Stimulated activated memory B cell treated with anti-CD40 and anti-IgM and Interleukin-4, amounts not matched to agents 10 μg/mL and 1 μg/mL and 100 μg/mL, for 72 hours (primary cell): ENCODE measurements at regions not wholly inside any gene's neighbourhood (a gene's known extent, or its start where the extent isn't known, plus 50 kb on each side); places are given as distances from the start of the nearest gene placed in this dataset.
"Not testable (repeated sequence)": the region's sequence is repeated elsewhere in the genome, so short reads cannot be mapped to it uniquely, and the experiment has no call there.

ENCODE experiments used
- ATAC-seq: fragments of 150-1000 bp; cut with Tn5 transposase; 2 replicates; pipeline ENCODE4 v1.10.0; 2021
- H3K27ac Mint-ChIP-seq: one replicate; pipeline ENCODE4 v1.8.0; 2022; ENCODE audit warnings: mild to moderate bottlenecking, mixed read lengths
- H3K27me3 Mint-ChIP-seq: one replicate; pipeline ENCODE4 v1.8.0; 2022; ENCODE audit warnings: mixed read lengths
- H3K36me3 Mint-ChIP-seq: one replicate; pipeline ENCODE4 v1.8.0; 2022; ENCODE audit warnings: mixed read lengths
- H3K4me1 Mint-ChIP-seq: one replicate; pipeline ENCODE4 v1.8.0; 2022; ENCODE audit warnings: mixed read lengths
- H3K4me3 Mint-ChIP-seq: one replicate; pipeline ENCODE4 v1.8.0; 2022; ENCODE audit warnings: mild to moderate bottlenecking, moderate library complexity, mixed read lengths
- H3K9me3 Mint-ChIP-seq: one replicate; pipeline ENCODE4 v1.8.0; 2022; ENCODE audit warnings: mixed read lengths

- Mint-ChIP-seq H3K4me1 (no peaks in the 10 kb centered on the region), H3K27ac (no peak overlapping the region), H3K4me3 (no peak overlapping the region)
Observed at GRCh38 chr7:33794419-33794818, 110.9 kb upstream of the BMPER start.

GRCh38 chr7:33794959-33795358 lies 110.4 kb upstream of the BMPER start:
- Mint-ChIP-seq H3K36me3 (no peaks in the 10 kb centered on the region), H3K27ac (no peak overlapping the region), H3K4me3 (no peak overlapping the region), H3K9me3 (no peaks in the 10 kb centered on the region), H3K4me1 (no peaks in the 10 kb centered on the region), H3K27me3 (no peaks in the 10 kb centered on the region)
- no peak for ATAC-seq

More at GRCh38 chr7:33794419-33794818, 110.9 kb upstream of the BMPER start:
- Mint-ChIP-seq H3K27me3 (no peaks in the 10 kb centered on the region), H3K9me3 (no peaks in the 10 kb centered on the region), H3K36me3 (no peaks in the 10 kb centered on the region)
- ATAC-seq, result no peak

- Mint-ChIP-seq H3K4me3 (no peak overlapping the region), H3K27me3 (no peaks in the 10 kb centered on the region), H3K4me1 (no peaks in the 10 kb centered on the region), H3K36me3 (no peaks in the 10 kb centered on the region), H3K27ac (no peak overlapping the region), H3K9me3 (no peaks in the 10 kb centered on the region)
- ATAC-seq, result no peak
Observed at GRCh38 chr7:33796538-33796937, 108.8 kb upstream of the BMPER start.

GRCh38 chr7:33797512-33797911 lies 107.8 kb upstream of the BMPER start:
- not testable (repeated sequence) for H3K36me3 Mint-ChIP-seq, H3K4me3 Mint-ChIP-seq, H3K27me3 Mint-ChIP-seq, H3K4me1 Mint-ChIP-seq, H3K9me3 Mint-ChIP-seq, ATAC-seq, H3K27ac Mint-ChIP-seq

GRCh38 chr7:33798686-33799325 lies 106.5 kb upstream of the BMPER start:
- H3K4me1 Mint-ChIP-seq, result no peaks in the 10 kb centered on the region
- no peak overlapping the region for H3K4me3 Mint-ChIP-seq
- ATAC-seq, result no peak
- H3K27me3 Mint-ChIP-seq, result no peaks in the 10 kb centered on the region
- no peaks in the 10 kb centered on the region for H3K36me3 Mint-ChIP-seq
- H3K27ac Mint-ChIP-seq, result no peak overlapping the region
- H3K9me3 Mint-ChIP-seq, result no peaks in the 10 kb centered on the region

GRCh38 chr7:33799766-33800165 lies 105.6 kb upstream of the BMPER start:
- no peaks in the 10 kb centered on the region for H3K9me3 Mint-ChIP-seq
- no peaks in the 10 kb centered on the region for H3K27me3 Mint-ChIP-seq
- no peaks in the 10 kb centered on the region for H3K4me1 Mint-ChIP-seq
- ATAC-seq, result no peak
- no peaks in the 10 kb centered on the region for H3K36me3 Mint-ChIP-seq
- H3K4me3 Mint-ChIP-seq, result no peak overlapping the region
- no peak overlapping the region for H3K27ac Mint-ChIP-seq

- H3K4me3 Mint-ChIP-seq, result no peak overlapping the region
- no peak for ATAC-seq
- H3K4me1 Mint-ChIP-seq, result no peaks in the 10 kb centered on the region
- no peaks in the 10 kb centered on the region for H3K9me3 Mint-ChIP-seq
- H3K36me3 Mint-ChIP-seq, result no peaks in the 10 kb centered on the region
- H3K27ac Mint-ChIP-seq, result no peak overlapping the region
- H3K27me3 Mint-ChIP-seq, result no peaks in the 10 kb centered on the region
Observed at GRCh38 chr7:33802600-33802999, 102.7 kb upstream of the BMPER start.

GRCh38 chr7:33804140-33804660 lies 101.1 kb upstream of the BMPER start:
- Mint-ChIP-seq H3K4me3 (no peak overlapping the region), H3K4me1 (no peaks in the 10 kb centered on the region), H3K9me3 (no peaks in the 10 kb centered on the region), H3K27me3 (no peaks in the 10 kb centered on the region), H3K36me3 (no peaks in the 10 kb centered on the region), H3K27ac (no peak overlapping the region)
- ATAC-seq, result no peak

GRCh38 chr7:33805630-33806233 lies 99.6 kb upstream of the BMPER start:
- no peaks in the 10 kb centered on the region for H3K9me3 Mint-ChIP-seq
- ATAC-seq, result no peak
- no peak overlapping the region for H3K27ac Mint-ChIP-seq
- H3K36me3 Mint-ChIP-seq, result no peaks in the 10 kb centered on the region
- no peaks in the 10 kb centered on the region for H3K4me1 Mint-ChIP-seq
- no peaks in the 10 kb centered on the region for H3K27me3 Mint-ChIP-seq
- H3K4me3 Mint-ChIP-seq, result no peak overlapping the region

- no peak overlapping the region for H3K4me3 Mint-ChIP-seq
- no peak overlapping the region for H3K27ac Mint-ChIP-seq
- no peaks in the 10 kb centered on the region for H3K27me3 Mint-ChIP-seq
- H3K36me3 Mint-ChIP-seq, result no peaks in the 10 kb centered on the region
- H3K9me3 Mint-ChIP-seq, result no peaks in the 10 kb centered on the region
- ATAC-seq, result no peak
- H3K4me1 Mint-ChIP-seq, result no peaks in the 10 kb centered on the region
Observed at GRCh38 chr7:33806298-33807154, 98.8 kb upstream of the BMPER start.

- no peaks in the 10 kb centered on the region for H3K36me3 Mint-ChIP-seq
- no peak for ATAC-seq
- no peak overlapping the region for H3K4me3 Mint-ChIP-seq
- H3K4me1 Mint-ChIP-seq, result no peaks in the 10 kb centered on the region
- no peaks in the 10 kb centered on the region for H3K27me3 Mint-ChIP-seq
- H3K9me3 Mint-ChIP-seq, result no peaks in the 10 kb centered on the region
- no peak overlapping the region for H3K27ac Mint-ChIP-seq
Observed at GRCh38 chr7:33807155-33807530, 98.2 kb upstream of the BMPER start.

- peaks cover 5% of the 10 kb centered on the region for H3K9me3 Mint-ChIP-seq
- H3K27ac Mint-ChIP-seq, result no peak overlapping the region
- H3K4me3 Mint-ChIP-seq, result no peak overlapping the region
- no peak for ATAC-seq
- no peaks in the 10 kb centered on the region for H3K27me3 Mint-ChIP-seq
- no peaks in the 10 kb centered on the region for H3K4me1 Mint-ChIP-seq
- H3K36me3 Mint-ChIP-seq, result no peaks in the 10 kb centered on the region
Observed at GRCh38 chr7:33807779-33808482, 97.4 kb upstream of the BMPER start.

GRCh38 chr7:33809228-33809627 lies 96.1 kb upstream of the BMPER start:
- Mint-ChIP-seq H3K4me1 (no peaks in the 10 kb centered on the region), H3K4me3 (no peak overlapping the region), H3K36me3 (no peaks in the 10 kb centered on the region), H3K27ac (no peak overlapping the region), H3K9me3 (peaks cover 5% of the 10 kb centered on the region), H3K27me3 (no peaks in the 10 kb centered on the region)
- ATAC-seq, result no peak

- no peak overlapping the region for H3K27ac Mint-ChIP-seq
- no peak overlapping the region for H3K4me3 Mint-ChIP-seq
- H3K4me1 Mint-ChIP-seq, result no peaks in the 10 kb centered on the region
- peaks cover 5% of the 10 kb centered on the region for H3K9me3 Mint-ChIP-seq
- no peaks in the 10 kb centered on the region for H3K27me3 Mint-ChIP-seq
- no peaks in the 10 kb centered on the region for H3K36me3 Mint-ChIP-seq
- ATAC-seq, result no peak
Observed at GRCh38 chr7:33810356-33810755, 95.0 kb upstream of the BMPER start.

GRCh38 chr7:33813331-33813730 lies 92.0 kb upstream of the BMPER start:
- Mint-ChIP-seq H3K4me1 (no peaks in the 10 kb centered on the region), H3K36me3 (no peaks in the 10 kb centered on the region), H3K9me3 (peaks cover 5% of the 10 kb centered on the region), H3K27me3 (no peaks in the 10 kb centered on the region), H3K4me3 (no peak overlapping the region), H3K27ac (no peak overlapping the region)
- no peak for ATAC-seq
